ENCODE measurements at regions not wholly inside any gene's neighbourhood (a gene's known extent, or its start where the extent isn't known, plus 50 kb on each side); places are given as distances from the start of the nearest gene placed in this dataset.

DNA sequence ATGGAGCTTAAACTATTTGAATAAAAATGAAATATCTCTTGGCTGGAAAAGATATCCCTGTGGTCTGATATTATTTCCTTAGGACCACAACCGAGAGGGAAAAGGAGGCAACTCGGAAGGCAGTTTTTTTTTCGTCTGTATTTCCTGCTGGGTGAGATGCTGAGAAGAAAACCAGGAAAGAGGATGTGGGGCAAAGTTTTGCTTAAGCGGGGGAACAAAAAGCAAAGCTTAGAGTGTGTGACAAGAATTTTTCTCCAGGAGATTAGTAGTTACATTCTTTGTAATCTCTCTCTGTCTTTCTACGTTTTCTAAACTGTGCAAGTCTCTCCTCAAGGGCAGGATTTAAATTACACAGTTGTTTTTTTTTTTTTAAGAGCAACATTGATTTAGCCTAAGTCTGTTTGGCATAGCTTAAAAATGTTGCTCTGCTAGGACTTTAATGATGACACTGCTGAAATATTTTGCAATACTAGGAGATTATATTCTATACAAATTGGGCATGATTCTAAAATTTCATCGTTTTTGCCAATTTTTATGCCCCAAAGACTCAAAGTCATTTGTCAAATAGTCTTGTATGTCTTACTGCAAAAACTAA, 258.5 kb downstream of the KCNS3 start:
- DNase-seq (ENCODE audit: low read depth in 2 of 2) = no peak

GRCh38 chr2:18133310-18133709, 254.8 kb downstream of the KCNS3 start:
- no peak for DNase-seq (ENCODE audit: low read depth in 2 of 2)

DNA sequence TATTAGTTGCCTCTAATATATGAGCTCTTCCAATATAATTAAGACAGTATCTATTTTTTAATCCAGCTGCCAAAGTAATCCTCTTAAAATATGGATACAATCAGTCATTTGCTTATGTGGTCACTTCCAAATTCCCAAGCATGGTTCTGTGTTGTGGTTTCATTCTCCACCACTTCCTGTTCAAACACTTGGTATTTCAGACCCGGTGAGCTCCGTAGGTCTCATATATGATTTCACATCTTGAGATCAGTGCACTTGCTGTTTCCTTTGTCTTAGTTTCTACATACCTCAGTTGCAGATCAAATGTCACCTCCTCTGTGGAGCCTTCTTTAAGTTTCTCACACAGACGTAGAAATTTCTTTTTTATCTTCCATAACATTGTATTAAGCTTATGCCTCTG, 254.2 kb downstream of the KCNS3 start:
- peak; percentile 10 to 13 for DNase-seq (ENCODE audit: low read depth in 2 of 2)

- DNase-seq (ENCODE audit: low read depth in 2 of 2) = no peak
Measured at GRCh38 chr2:18131761-18132160, 253.3 kb downstream of the KCNS3 start.

DNA sequence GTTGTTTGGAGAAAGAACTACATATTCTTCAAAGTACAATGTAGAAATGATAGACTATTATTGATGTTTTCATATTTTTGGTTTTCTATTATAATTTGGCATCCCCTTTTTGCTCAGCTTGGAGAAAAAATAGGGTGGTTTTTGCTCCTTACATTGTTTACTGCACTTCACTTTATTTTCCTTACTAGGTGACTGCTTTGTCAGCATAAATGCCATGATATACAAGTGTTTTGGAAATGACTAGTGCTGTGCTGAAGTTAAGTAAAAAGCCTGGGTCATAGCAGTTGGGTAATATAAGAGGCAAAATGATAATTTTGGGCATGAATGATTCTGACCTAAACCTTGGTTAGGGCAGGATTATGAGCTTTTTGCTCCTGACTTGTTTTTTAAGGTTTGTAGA, 250.9 kb downstream of the KCNS3 start:
- no peak for DNase-seq (ENCODE audit: low read depth in 2 of 2)

DNA sequence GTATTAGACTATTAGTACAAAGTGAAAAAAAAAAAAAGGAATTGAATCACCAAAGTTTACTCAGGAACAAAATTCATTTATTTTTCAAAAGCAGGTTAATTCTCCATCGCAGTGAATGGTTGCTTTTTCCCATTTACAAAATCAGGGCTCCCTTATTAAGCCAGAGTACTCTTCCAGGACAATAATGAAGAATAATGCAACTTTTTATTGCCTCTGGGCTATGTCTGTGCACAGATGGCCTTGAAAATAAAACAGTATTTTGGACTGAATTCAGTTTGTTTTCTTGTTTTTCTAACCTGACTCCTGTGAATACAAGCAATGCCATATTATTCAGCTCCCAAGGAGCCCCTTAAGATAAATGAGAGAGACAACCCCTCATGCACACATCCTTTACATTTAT, 246.8 kb downstream of the KCNS3 start:
- DNase-seq (ENCODE audit: low read depth in 2 of 2) = no peak

GRCh38 chr2:18124116-18124835, 245.8 kb downstream of the KCNS3 start:
- no peak for DNase-seq (ENCODE audit: low read depth in 2 of 2)

DNA sequence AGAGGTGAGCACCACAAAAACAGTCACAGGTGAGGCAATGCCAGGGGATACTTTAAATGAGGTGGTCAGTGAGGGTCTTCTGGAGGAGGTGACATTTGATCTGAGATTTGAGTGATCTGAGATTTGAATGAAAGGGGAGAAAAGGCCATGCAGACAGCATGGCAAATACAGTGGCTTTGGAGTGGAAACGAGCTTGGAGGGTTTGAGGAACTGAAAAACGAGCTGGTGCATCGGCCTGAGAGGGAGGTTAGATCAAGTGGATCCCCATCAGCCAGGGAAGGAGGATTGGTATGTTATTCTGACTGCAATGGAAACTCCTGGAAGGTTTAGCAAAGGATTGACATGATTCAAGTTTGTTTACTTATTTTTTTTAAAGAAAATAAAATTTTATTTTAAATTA, 245.1 kb downstream of the KCNS3 start:
- no peak for DNase-seq (ENCODE audit: low read depth in 2 of 2)

DNA sequence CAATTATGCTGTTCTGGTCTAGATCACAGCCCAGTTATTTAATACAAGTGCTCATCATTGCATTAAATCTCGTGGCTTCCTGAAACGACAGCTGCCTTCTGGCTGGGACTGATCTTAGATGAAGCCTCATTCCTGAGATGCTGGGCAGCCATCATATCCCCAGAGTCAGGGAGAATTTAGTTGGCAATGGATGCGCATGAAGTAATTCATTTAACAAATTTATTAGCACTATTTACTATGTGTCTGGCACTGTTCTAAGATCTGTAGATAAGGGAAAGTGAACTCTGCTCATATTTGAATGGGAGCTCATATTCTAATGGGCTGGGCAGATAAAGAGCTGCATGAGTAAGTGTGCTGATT, 244.7 kb downstream of the KCNS3 start:
- no peak for DNase-seq (ENCODE audit: low read depth in 2 of 2)

DNA sequence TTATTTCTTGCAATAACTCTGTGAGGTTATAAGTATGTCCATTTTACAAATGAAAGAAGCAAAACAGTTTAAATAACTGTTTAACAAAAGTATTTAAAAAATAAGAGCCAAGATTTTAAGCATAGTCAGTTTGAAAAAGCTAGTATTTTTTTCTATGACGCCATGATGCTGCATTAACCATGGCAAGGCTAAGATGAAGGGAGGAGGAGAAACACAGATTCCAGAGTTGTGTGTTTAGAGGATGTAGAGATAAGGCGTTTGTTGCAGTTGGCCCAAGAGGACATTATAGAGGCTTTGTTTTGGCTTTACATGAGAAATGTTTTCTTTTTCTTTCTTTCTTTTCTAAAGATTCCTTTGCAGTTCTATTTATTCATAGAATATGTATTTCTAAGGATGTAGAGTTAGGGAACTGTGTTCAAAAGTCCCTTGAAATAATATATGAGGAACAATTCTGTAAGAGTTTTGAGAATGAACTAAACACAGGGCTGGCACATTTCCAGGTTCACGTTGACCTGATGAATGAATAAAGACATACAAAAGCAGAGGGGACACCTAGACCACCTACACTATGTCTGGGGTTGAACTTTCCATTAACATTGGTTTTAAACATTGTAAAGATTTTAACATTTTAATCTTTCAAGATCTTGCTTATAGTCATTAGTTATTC, 244.2 kb downstream of the KCNS3 start:
- DNase-seq (ENCODE audit: low read depth in 2 of 2) = no peak

DNA sequence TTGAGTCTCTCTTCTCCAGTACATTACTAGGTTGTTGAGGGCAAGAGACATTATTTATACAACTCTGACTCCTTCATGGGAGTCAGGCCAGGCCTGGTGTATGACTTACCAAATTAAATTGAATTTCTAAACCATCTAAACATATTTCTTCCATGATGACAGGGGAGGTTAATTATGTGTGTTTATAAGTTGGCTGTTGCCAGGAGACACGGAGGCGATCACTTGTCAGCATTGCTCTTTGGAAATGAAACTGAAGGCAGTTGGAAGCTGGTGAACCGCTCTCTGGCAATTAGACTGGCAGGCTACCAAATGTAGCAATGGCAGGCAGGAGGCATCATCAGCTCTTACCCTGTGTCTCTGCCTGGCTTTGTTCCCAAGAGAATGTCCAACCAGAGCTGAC, 241.4 kb downstream of the KCNS3 start:
- peak; percentile 37 to 48 for DNase-seq (ENCODE audit: low read depth in 2 of 2)

- DNase-seq (ENCODE audit: low read depth in 2 of 2) = peak; percentile 9 to 19
Measured at GRCh38 chr2:18118703-18119102, 240.2 kb downstream of the KCNS3 start.

- peak; percentile 20 to 31 for DNase-seq (ENCODE audit: low read depth in 2 of 2)
Measured at GRCh38 chr2:18117592-18117991, 239.1 kb downstream of the KCNS3 start.

- DNase-seq (ENCODE audit: low read depth in 2 of 2) = no peak
Measured at GRCh38 chr2:18110222-18110621, 231.8 kb downstream of the KCNS3 start.

- no peak for DNase-seq (ENCODE audit: low read depth in 2 of 2)
Measured at GRCh38 chr2:18106841-18107240, 228.4 kb downstream of the KCNS3 start.

GRCh38 chr2:18105929-18106328, 227.5 kb downstream of the KCNS3 start:
- no peak for DNase-seq (ENCODE audit: low read depth in 2 of 2)

GRCh38 chr2:18104595-18105224, 226.2 kb downstream of the KCNS3 start:
- no peak for DNase-seq (ENCODE audit: low read depth in 2 of 2)

- DNase-seq (ENCODE audit: low read depth in 2 of 2) = no peak
Measured at GRCh38 chr2:18096836-18097405, 218.5 kb downstream of the KCNS3 start.

DNA sequence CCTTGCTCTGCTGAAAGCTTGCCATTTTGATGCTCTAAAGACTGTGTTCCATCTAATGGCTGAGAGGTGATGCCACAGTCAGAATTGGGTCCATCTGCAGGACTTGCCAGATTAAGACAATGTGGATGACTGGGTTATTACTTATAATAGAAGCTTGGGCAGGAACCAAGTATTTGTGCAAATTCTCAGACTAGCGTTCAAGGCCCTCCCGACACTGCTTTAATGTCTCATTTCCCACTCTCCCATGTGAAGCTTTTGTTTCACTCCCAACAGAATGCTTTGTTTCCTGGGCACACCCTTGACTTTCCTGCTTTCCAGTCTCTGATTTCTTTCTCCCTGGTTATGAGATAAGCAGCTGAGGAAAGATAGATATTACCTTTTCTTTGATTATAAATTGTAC, 215.8 kb downstream of the KCNS3 start:
- DNase-seq (ENCODE audit: low read depth in 2 of 2) = no peak

DNA sequence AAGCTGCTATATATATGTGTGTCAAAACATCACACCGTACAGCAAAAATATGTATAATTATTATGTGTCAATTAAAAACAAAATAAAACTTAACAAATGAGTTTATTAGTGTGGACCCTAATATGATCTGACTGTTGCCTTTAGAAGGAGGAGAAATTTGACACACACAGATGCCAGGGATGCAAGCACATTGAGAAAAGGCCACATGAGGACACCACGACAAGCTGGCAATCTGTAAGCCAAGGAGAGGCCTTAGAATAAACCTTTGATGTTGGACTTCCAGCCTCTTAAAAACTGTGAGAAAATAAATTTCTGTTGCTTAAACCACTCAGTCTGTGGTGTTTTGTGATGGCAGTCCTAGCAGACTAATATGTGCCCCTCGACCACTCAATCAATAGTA, 214.7 kb downstream of the KCNS3 start:
- no peak for DNase-seq (ENCODE audit: low read depth in 2 of 2)

- no peak for DNase-seq (ENCODE audit: low read depth in 2 of 2)
Measured at GRCh38 chr2:18092760-18093159, 214.3 kb downstream of the KCNS3 start.

DNA sequence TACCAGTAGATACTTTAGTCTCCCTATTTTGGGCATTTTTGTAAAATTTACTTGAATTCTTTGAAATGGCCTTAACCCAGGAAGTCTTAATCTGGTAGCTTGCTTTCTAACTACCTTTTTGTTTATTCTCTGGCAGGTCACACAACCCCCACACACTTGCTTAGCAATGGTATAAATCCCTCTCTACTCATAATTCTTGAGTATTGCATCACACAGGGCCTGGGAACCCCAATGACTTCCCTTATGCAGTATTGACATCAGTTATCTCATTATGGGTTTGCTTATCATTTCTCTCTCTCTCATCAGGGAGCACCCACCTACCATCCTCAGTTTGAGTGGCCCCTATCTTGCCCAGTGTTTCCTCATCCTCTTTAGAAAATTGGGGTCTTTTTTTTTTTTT, 207.1 kb downstream of the KCNS3 start:
- DNase-seq (ENCODE audit: low read depth in 2 of 2) = no peak

DNA sequence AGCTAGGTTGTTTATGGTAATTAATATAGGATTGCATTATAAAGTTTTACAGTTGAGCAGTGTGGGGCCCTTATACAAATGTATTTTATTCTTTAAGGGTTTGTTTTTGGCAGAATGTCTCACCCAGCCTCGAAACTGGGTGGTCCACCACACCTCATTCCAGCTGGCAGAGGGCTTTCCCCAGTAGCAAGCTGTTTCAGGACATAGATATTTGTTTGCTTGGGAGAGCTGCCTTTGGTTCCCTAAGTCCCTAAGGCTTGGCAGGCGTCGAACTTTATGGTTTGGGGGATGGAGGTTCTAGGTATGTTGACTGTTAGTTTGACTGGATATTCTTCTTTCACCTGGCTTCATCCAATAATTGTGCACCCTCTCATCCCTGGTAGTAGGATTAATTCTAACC, 205.9 kb downstream of the KCNS3 start:
- DNase-seq (ENCODE audit: low read depth in 2 of 2) = no peak
